ENCODE measurements at regions not wholly inside any gene's neighbourhood (a gene's known extent, or its start where the extent isn't known, plus 50 kb on each side); places are given as distances from the start of the nearest gene placed in this dataset.

DNA sequence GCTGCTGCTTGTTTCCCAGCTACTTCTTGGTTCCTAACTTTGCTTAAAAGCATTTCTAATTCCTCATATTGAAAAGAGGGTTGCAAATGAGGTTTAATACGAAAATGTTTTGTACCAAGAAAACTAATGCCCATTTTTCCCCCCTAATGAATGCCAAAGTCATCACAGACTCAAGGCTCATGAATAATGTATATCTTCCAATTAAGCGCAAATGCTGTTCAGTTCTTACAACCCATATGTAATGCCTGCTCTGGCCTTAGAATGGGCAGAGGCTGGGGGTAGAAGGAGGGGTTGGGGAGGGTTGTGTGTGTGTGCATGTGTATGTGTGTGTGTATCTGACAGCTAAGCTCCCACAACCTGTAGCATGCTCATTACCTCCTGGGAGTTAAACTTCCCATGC is 901.7 kb downstream of the KCNMA1 start:
- no peak for DNase-seq (ENCODE audit: low spot score)

- DNase-seq (ENCODE audit: low spot score), result peak; percentile 96
Measured at GRCh38 chr10:76733441-76733936, 904.1 kb downstream of the KCNMA1 start.

DNA sequence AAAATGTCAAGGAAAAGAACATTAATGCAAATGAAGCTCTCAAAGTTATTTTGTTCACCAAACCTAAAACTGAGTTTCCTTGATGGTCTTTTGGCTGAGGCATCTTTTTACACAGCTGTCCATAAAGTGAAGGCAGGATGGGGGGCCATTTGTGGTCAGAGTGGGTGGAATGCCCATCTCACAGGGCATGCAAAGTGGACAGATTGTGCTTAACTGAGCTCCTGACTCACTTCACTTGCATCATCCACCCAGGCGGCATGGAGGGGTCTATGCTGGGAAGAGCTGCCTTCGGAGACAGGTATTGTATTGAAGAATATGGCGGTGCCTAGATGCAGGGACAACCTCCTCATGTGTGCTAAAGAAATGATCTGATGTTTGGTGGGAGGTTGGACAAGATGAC is 905.3 kb downstream of the KCNMA1 start:
- no peak for DNase-seq (ENCODE audit: low spot score)

DNA sequence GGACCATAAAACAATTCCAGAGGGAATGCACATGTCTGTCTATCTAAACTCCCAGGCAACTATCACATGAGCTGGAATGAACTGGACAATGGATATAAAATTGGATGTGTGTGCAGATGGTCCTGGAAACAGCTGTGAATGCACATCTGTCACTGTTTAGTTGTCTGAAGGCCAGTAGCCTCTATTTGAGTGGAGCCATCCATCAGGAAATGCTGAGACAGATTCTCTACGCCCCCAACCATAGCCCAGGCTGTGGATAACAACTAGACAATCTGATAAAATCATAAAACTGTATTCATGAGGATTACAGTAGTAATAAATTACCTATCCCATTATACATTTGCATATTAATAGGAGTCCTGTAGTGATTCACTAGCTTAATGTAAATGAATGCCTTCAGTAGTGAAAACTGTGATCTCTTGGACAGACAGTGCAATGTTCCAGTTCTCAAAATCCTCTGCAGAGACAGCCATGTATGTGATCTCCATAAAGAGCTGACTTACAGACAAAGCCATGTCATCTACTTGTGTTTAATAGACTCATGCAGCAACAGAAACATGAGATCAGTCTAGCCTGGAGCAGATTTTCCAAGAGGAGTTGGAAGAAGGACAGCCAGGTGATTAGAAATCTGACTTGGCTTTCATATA is 907.6 kb downstream of the KCNMA1 start:
- no peak for DNase-seq (ENCODE audit: low spot score)

- no peak for DNase-seq (ENCODE audit: low spot score)
Measured at GRCh38 chr10:76729346-76729745, 908.3 kb downstream of the KCNMA1 start.

DNA sequence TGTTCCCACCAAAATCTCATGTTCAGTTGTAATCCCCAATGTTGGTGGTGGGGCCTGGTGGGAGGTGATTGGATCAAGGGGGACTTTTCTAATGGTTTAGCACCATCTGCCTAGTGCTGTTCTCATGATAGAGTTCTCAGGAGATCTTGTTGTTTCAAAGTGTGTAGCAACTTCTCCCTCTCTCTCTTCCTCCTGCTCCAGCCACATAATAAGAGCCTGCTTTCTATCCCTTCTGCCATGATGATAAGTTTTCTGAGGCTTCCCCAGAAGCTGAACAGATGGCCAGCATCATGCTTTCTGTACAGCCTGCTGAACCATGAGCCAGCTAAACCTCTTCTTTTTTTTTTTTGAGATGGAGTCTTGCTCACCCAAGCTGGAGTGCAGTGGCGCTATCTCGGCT is 910.6 kb downstream of the KCNMA1 start:
- no peak for DNase-seq (ENCODE audit: low spot score)

- no peak for DNase-seq (ENCODE audit: low spot score)
Measured at GRCh38 chr10:76723844-76724243, 913.8 kb downstream of the KCNMA1 start.

GRCh38 chr10:76721891-76722505 is 915.6 kb downstream of the KCNMA1 start:
- DNase-seq (ENCODE audit: low spot score), result no peak

DNA sequence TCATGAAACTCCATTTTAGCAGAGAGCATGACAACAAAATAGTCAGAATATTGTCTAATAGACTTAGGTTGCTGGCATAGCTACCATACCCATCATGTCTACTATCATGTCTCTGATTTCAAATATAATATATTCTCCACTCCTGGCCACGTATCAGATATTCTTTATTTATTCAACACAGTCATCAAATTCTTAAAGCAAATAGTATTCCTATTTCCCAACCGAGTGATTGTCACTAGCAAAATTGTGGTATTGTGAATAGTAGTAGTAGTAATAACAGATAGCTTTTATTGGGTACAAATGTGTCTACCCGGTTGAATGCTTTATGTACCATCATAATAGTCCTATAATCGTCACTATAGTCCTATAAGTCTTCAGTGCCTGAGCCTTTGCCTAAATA is 918.6 kb downstream of the KCNMA1 start:
- no peak for DNase-seq (ENCODE audit: low spot score)

DNA sequence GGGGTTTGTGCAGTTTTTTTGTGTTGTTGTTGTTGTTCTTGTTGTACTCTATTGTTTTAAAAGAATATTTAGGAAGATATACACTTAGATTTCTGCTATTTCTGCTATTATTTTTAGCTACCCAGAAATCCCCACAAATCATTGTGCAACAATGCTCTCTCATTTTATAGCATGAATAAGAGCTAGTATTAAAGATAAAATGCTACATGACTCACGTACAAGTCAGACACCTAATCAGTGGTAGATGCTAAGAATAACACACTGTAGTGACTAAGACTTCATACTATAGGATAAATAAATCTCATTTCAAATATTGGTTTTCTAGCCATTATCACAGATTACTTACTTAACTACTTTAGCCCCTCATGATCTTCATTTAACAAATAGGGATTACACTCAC is 920.5 kb downstream of the KCNMA1 start:
- no peak for DNase-seq (ENCODE audit: low spot score)

DNA sequence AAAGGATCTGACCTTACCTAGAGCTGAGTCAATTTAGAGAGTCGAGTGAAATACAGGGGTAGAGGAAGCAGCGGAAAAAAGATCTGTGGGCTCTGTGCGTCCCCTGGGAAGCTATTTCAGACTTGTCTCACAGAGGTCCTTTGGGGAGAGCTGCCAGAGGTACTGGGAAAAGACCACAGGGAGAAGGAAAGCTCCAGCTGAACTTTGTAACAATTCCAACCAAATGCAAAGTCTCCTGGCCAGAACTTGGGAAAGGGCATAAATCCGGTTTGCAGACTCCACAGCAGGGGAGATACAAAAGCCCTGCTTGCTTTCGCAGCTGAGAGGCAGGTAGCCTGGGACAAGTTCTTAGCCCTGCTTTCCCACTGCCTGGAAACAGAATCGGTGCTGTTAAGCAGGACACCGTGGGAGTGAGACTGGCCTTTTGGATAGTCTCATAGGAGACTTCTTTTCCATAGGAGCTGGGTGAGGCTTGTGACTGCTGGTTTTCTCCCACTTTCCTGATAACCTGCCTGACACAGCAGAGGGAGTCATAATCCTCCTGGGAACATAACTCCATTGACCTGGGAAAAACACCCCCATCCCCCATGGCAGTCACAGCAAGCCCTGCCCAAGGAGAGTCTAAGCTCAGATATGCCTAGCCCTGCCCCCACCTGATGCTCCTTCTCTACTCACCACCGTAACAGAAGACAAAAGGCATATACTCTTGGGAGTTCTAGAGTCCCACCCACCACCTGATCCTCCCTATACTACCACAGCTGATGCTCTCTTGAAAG is 926.2 kb downstream of the KCNMA1 start:
- DNase-seq (ENCODE audit: low spot score), result peak; percentile 16

DNA sequence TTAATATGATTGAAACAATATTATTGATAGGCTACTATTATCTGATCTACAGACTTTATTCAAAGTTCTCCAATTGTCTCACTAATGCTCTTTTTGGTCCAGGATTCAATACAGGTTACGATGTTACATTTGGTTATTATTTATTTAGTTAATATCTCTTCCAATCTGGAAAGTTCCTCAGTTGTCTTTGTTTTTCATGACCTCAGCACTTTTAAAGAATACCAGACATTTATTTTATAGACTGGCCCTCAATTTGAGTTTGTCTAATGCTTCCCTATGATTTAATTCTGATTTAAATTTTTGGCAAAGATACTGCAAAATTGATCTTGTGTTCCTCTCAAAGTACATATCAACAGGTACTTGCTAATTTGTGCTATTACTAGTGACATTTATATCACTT is 937.4 kb downstream of the KCNMA1 start:
- DNase-seq (ENCODE audit: low spot score), result no peak

DNA sequence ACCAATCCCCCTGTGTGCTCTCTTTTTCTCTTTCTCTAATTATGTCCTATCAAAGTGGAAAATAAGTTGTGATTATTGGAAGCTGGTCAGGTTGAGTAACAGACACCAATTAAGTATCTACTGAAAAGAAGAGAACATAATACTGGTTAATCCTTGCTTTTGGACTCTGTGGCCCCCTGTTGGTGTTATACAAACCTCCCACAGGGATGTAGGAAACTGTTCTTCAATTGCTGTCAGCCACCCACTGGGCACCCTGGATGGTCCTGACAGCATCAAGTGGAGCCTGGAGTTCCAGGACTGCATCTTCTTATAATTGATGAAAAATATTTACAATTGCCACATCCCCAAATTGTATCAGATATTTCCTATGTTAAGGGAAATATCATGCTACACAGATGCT is 939.7 kb downstream of the KCNMA1 start:
- DNase-seq (ENCODE audit: low spot score), result no peak

GRCh38 chr10:76695069-76695468 is 942.5 kb downstream of the KCNMA1 start:
- DNase-seq (ENCODE audit: low spot score), result no peak

DNA sequence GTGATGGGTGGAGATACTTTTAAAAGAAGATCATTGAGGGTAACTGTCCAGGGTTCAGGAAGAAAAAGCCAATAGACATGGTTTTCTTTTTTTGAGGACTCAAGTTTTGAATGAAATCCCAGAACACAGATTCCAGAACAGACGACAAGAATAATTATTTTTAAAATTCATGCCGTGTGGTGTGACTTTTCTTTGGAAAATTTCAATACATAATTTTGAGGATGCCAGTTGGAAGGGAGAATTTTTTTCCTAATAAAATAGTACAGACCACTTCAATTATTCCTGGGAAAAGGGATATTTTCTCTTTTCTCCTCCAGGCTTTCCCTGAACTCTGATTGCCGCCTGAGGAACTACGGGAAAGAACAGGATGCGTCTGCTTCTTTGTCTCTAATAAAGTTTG is 951.4 kb downstream of the KCNMA1 start:
- no peak for DNase-seq (ENCODE audit: low spot score)

DNA sequence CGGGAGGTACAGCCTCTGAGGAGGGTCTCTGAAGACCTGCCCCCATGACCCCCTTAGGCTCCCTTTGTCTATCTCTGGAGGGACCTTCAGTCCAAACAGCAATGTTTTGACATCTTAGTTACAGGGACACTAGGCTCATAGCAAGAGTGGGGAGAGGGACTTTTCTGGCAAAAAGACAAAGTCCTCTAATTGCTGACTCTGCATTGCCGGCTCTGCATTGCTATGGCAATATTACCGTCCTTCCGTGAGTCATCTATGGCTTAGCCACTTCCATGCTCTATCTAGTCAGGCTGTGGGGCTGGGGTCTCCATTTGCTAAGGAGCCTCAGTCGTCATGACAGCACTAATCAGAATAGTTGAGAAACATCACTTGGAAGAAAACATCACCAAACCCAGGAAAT is 952.6 kb downstream of the KCNMA1 start:
- no peak for DNase-seq (ENCODE audit: low spot score)

GRCh38 chr10:76681153-76681552 is 956.5 kb downstream of the KCNMA1 start:
- DNase-seq (ENCODE audit: low spot score), result no peak

DNA sequence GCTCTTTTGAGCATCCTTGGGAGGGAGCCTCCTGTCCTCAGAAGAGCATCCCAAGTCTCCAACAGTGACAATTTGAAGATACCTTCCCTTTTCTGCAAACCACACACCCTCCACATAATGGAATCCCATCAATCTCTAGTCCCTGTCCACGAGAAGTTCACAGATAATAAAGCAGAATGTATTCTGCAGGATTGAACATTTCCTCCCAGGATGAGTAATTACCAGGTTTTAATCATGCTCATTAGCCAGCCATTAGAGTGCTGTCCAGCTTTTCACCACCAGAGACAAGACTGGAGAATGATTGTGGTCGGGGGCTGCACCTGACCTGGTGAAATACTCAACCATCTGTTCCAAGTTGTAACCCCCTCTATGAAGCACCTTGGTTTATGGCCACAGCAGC is 958.6 kb downstream of the KCNMA1 start:
- no peak for DNase-seq (ENCODE audit: low spot score)

- DNase-seq (ENCODE audit: low spot score), result no peak
Measured at GRCh38 chr10:76675951-76676587, 961.5 kb downstream of the KCNMA1 start.

DNA sequence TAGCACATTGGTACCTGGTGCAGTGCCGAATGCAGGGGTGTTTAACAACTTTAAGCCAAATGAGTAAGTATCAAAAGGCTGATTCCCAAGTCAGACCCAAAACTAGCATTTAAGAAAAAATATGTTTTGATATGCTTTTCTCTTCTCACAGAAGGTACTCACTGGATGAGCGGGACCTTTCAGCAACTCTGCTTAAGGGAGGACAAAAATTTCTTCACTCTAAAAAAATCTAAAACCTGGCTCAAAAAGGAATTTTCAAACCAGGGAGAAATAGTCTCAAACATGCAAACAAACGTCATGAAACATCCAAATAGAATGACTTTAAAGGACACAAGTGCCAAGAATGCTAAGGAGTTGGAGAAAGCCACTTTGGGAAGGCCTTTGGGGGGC is 962.1 kb downstream of the KCNMA1 start:
- DNase-seq (ENCODE audit: low spot score), result no peak

GRCh38 chr10:76667408-76668370 is 969.9 kb downstream of the KCNMA1 start:
- no peak for DNase-seq (ENCODE audit: low spot score)

All from SK-N-DZ (cell line).